ENCODE measurements at regions not wholly inside any gene's neighbourhood (a gene's known extent, or its start where the extent isn't known, plus 50 kb on each side); places are given as distances from the start of the nearest gene placed in this dataset.
"Not testable (repeated sequence)": the region's sequence is repeated elsewhere in the genome, so short reads cannot be mapped to it uniquely, and the experiment has no call there.

GRCh38 chr3:176403531-176403930, 793.8 kb downstream of the TBL1XR1 start:
- DNase-seq, result no peak

- DNase-seq, result no peak
These were observed 796.1 kb downstream of the TBL1XR1 start for GRCh38 chr3:176401211-176401610.

- DNase-seq, result no peak
These were observed 798.1 kb downstream of the TBL1XR1 start for GRCh38 chr3:176399193-176399592.

- DNase-seq, result no peak
These were observed 802.0 kb downstream of the TBL1XR1 start for GRCh38 chr3:176395240-176395639.

GRCh38 chr3:176378789-176379188, 818.5 kb downstream of the TBL1XR1 start:
- no peak for DNase-seq

GRCh38 chr3:176376531-176376930, 820.8 kb downstream of the TBL1XR1 start:
- no peak for DNase-seq

GRCh38 chr3:176375519-176375918, 821.8 kb downstream of the TBL1XR1 start:
- DNase-seq, result no peak

- DNase-seq, result no peak
These were observed 835.0 kb downstream of the TBL1XR1 start for GRCh38 chr3:176362191-176362731.

- DNase-seq, result no peak
These were observed 838.1 kb downstream of the TBL1XR1 start for GRCh38 chr3:176359211-176359610.

- no peak for DNase-seq
These were observed 839.4 kb downstream of the TBL1XR1 start for GRCh38 chr3:176357891-176358290.

- no peak for DNase-seq
These were observed 842.4 kb downstream of the TBL1XR1 start for GRCh38 chr3:176354843-176355242.

- DNase-seq, result no peak
These were observed 844.5 kb downstream of the TBL1XR1 start for GRCh38 chr3:176352716-176353334.

- DNase-seq, result no peak
These were observed 845.9 kb downstream of the TBL1XR1 start for GRCh38 chr3:176351408-176351807.

GRCh38 chr3:176349706-176350105, 847.6 kb downstream of the TBL1XR1 start:
- no peak for DNase-seq

- DNase-seq, result no peak
These were observed 849.7 kb downstream of the TBL1XR1 start for GRCh38 chr3:176347424-176348146.

- no peak for DNase-seq
These were observed 855.3 kb downstream of the TBL1XR1 start for GRCh38 chr3:176341963-176342362.

GRCh38 chr3:176328666-176329065, 868.6 kb downstream of the TBL1XR1 start:
- DNase-seq, result no peak

GRCh38 chr3:176328198-176328597, 869.1 kb downstream of the TBL1XR1 start:
- no peak for DNase-seq

GRCh38 chr3:176326894-176327490, 870.3 kb downstream of the TBL1XR1 start:
- not testable (repeated sequence) for DNase-seq

- DNase-seq, result not testable (repeated sequence)
These were observed 875.8 kb downstream of the TBL1XR1 start for GRCh38 chr3:176321532-176321931.

- DNase-seq, result no peak
These were observed 876.2 kb downstream of the TBL1XR1 start for GRCh38 chr3:176321099-176321498.

- DNase-seq, result no peak
These were observed 883.9 kb downstream of the TBL1XR1 start for GRCh38 chr3:176313426-176313825.

GRCh38 chr3:176310641-176311040, 886.6 kb downstream of the TBL1XR1 start:
- no peak for DNase-seq

- DNase-seq, result no peak
These were observed 895.0 kb downstream of the TBL1XR1 start for GRCh38 chr3:176302271-176302670.
